Liver (tissue), 8 donors: ENCODE measurements at regions not wholly inside any gene's neighbourhood (a gene's known extent, or its start where the extent isn't known, plus 50 kb on each side); places are given as distances from the start of the nearest gene placed in this dataset.

ENCODE experiments used
- DNase-seq: peaks from one replicate; pipeline ENCODE4 v3.0.0-alpha.2; 2017; ENCODE audit warnings: low spot score
- H3K27ac ChIP-seq, 2 donors: one replicate each; pipeline ENCODE4 v1.7.0; 2013; ENCODE audit warnings: inconsistent platforms in 2 of 2, low read length in 2 of 2, control low read depth in 1 of 2, low read depth in 1 of 2, mild to moderate bottlenecking in 1 of 2
- H3K27me3 ChIP-seq, 4 donors: one replicate each; pipeline versions ENCODE4 v1.6.1 to v1.7.0; 2013; ENCODE audit warnings: low read length in 3 of 4, inconsistent platforms in 1 of 4, mild to moderate bottlenecking in 1 of 4, moderate library complexity in 1 of 4; ENCODE audit not compliant: control insufficient read depth in 4 of 4, insufficient read depth in 4 of 4
- H3K36me3 ChIP-seq, 4 donors: one replicate each; pipeline versions ENCODE4 v1.6.1 to v1.7.0; 2013; ENCODE audit warnings: low read length in 3 of 4, mild to moderate bottlenecking in 3 of 4, low read depth in 1 of 4, moderate library complexity in 1 of 4; ENCODE audit not compliant: control insufficient read depth in 4 of 4, insufficient read depth in 3 of 4
- H3K4me1 ChIP-seq, 4 donors: one replicate each; pipeline versions ENCODE4 v1.6.1 to v1.7.0; 2013; ENCODE audit warnings: low read length in 3 of 4, mild to moderate bottlenecking in 3 of 4, moderate library complexity in 1 of 4; ENCODE audit not compliant: control insufficient read depth in 4 of 4, insufficient read depth in 4 of 4
- H3K4me3 ChIP-seq, 3 donors: one replicate each; pipeline versions ENCODE4 v1.6.1 to v1.7.0; 2013; ENCODE audit warnings: low read length in 3 of 3, control low read depth in 1 of 3, low read depth in 1 of 3, mild to moderate bottlenecking in 1 of 3
- H3K9ac ChIP-seq, 2 donors: one replicate each; pipeline ENCODE4 v1.7.0; 2013; ENCODE audit warnings: low read length in 2 of 2, mild to moderate bottlenecking in 2 of 2, moderate library complexity in 2 of 2, control low read depth in 1 of 2, low read depth in 1 of 2
- H3K9me3 ChIP-seq, 4 donors: one replicate each; pipeline versions ENCODE4 v1.6.1 to v1.7.0; 2013; ENCODE audit warnings: low read length in 3 of 4; ENCODE audit not compliant: control insufficient read depth in 4 of 4
- ATF3 ChIP-seq: IDR thresholded peaks from 2 replicates; pipeline ENCODE4 v1.6.1; 2016; ENCODE audit warnings: antibody characterized with exemption
- CTCF ChIP-seq: fragments of 150-350 bp; IDR thresholded peaks from 2 replicates; pipeline ENCODE4 v1.5.1; 2017; ENCODE audit warnings: improper control_type of control experiment, low read depth, low read length; ENCODE audit not compliant: missing input control
- FOXA1 ChIP-seq: IDR thresholded peaks from 2 replicates; pipeline ENCODE4 v1.6.1; 2016; ENCODE audit warnings: antibody characterized with exemption
- FOXA2 ChIP-seq: IDR thresholded peaks from 2 replicates; pipeline ENCODE4 v1.6.1; 2016; ENCODE audit warnings: antibody characterized with exemption
- GABPA ChIP-seq, 2 donors: IDR thresholded peaks in 1 of 2; conservative IDR thresholded peaks in 1 of 2; 2 replicates each; pipeline ENCODE4 v1.6.1; 2016; ENCODE audit warnings: antibody characterized with exemption in 2 of 2, mild to moderate bottlenecking in 1 of 2, moderate library complexity in 1 of 2
- HNF4A ChIP-seq, 2 donors: conservative IDR thresholded peaks; 2 replicates each; pipeline ENCODE4 v1.6.1; 2016; ENCODE audit warnings: antibody characterized with exemption in 2 of 2, mild to moderate bottlenecking in 2 of 2
- HNF4G ChIP-seq: IDR thresholded peaks from 2 replicates; pipeline ENCODE4 v1.6.1; 2016; ENCODE audit warnings: antibody characterized with exemption
- NR2F2 ChIP-seq: IDR thresholded peaks from 2 replicates; pipeline ENCODE4 v1.6.1; 2016; ENCODE audit warnings: antibody characterized with exemption
- RAD21 ChIP-seq, 2 donors: IDR thresholded peaks; 2 replicates each; pipeline ENCODE4 v1.6.1; 2016; ENCODE audit warnings: antibody characterized with exemption in 2 of 2, mild to moderate bottlenecking in 2 of 2
- REST ChIP-seq: IDR thresholded peaks from 2 replicates; pipeline ENCODE4 v1.6.1; 2016; ENCODE audit warnings: antibody characterized with exemption, mild to moderate bottlenecking
- RXRA ChIP-seq, 2 donors: IDR thresholded peaks; 2 replicates each; pipeline ENCODE4 v1.6.1; 2017 to 2018; ENCODE audit warnings: antibody characterized with exemption in 2 of 2, mild to moderate bottlenecking in 1 of 2
- TAF1 ChIP-seq: conservative IDR thresholded peaks from 2 replicates; pipeline ENCODE4 v1.6.1; 2016; ENCODE audit warnings: antibody characterized with exemption, mild to moderate bottlenecking
- WGBS: extraction: QIAGEN DNeasy Blood & Tissue Kit; methylation state at CpG from one replicate; pipeline ENCODE4 v1.1.7; 2013; 5-methylcytosine and 5-hydroxymethylcytosine counted together
- donor health status: healthy.
- donor health status: healthy.
- donor health status: healthy.
- donor health status: healthy.
- donor health status: healthy.

GRCh38 chr12:69000074-69000473, 67.1 kb upstream of the CPM start:
- DNase-seq = no peak
- Histone ChIP-seq H3K36me3 (no peaks in the 10 kb centered on the region), H3K9me3 (peaks cover 0 to 2% (median 0%) of the 10 kb centered on the region in 4 donors), H3K27me3 (no peaks in the 10 kb centered on the region), H3K9ac (no peak overlapping the region), H3K4me3 (no peak overlapping the region), H3K27ac (no peak overlapping the region), H3K4me1 (no peaks in the 10 kb centered on the region)
- no peak for TF ChIP-seq GABPA (IDR thresholded peaks at IDR 0.05 in 1 of 2, conservative IDR thresholded peaks at IDR 0.05 in 1 of 2)
- TF ChIP-seq TAF1 = no peak
- WGBS = 83% methylated on average over 3 of the region's 3 CpGs

GRCh38 chr12:69000540-69001243, 67.7 kb upstream of the CPM start:
- Histone ChIP-seq H3K27ac (no peak overlapping the region), H3K9ac (no peak overlapping the region), H3K4me1 (no peaks in the 10 kb centered on the region), H3K27me3 (no peaks in the 10 kb centered on the region), H3K9me3 (peaks cover 0 to 2% (median 0%) of the 10 kb centered on the region in 4 donors), H3K36me3 (no peaks in the 10 kb centered on the region), H3K4me3 (no peak overlapping the region)
- DNase-seq = no peak
- WGBS = 87% methylated on average over 2 of the region's 2 CpGs
- TF ChIP-seq HNF4A (conservative IDR thresholded peaks at IDR 0.05) = no peak

GRCh38 chr12:69001251-69001650, 68.3 kb upstream of the CPM start:
- H3K9ac ChIP-seq = no peak overlapping the region

More at GRCh38 chr12:69001251-69001650, 68.3 kb upstream of the CPM start:
- TF ChIP-seq NR2F2 (no peak), REST (no peak), CTCF (no peak), RXRA (IDR thresholded peaks at IDR 0.05) (no peak), RAD21 (IDR thresholded peaks at IDR 0.05) (no peak), ATF3 (no peak), GABPA (IDR thresholded peaks at IDR 0.05 in 1 of 2, conservative IDR thresholded peaks at IDR 0.05 in 1 of 2) (no peak), FOXA2 (no peak), FOXA1 (no peak), HNF4G (no peak), HNF4A (conservative IDR thresholded peaks at IDR 0.05) (no peak)
- Histone ChIP-seq H3K27ac (no peak overlapping the region), H3K4me3 (no peak overlapping the region), H3K27me3 (no peaks in the 10 kb centered on the region), H3K36me3 (no peaks in the 10 kb centered on the region), H3K4me1 (no peaks in the 10 kb centered on the region), H3K9me3 (peaks cover 0 to 2% (median 0%) of the 10 kb centered on the region in 4 donors)
- 93% methylated on average over 3 of the region's 3 CpGs for WGBS
- DNase-seq = no peak
